ENCODE measurements at regions not wholly inside any gene's neighbourhood (a gene's known extent, or its start where the extent isn't known, plus 50 kb on each side); places are given as distances from the start of the nearest gene placed in this dataset.
"Not testable (repeated sequence)": the region's sequence is repeated elsewhere in the genome, so short reads cannot be mapped to it uniquely, and the experiment has no call there.

GRCh38 chr5:98503616-98504015, 269.8 kb upstream of the RGMB start:
- no peak for DNase-seq (ENCODE audit: low spot score)

- no peak for DNase-seq (ENCODE audit: low spot score)
Observed at GRCh38 chr5:98504505-98504904, 269.0 kb upstream of the RGMB start.

GRCh38 chr5:98510143-98510985, 263.1 kb upstream of the RGMB start:
- DNase-seq (ENCODE audit: low spot score) = peak; percentile 13

GRCh38 chr5:98513380-98513779, 260.1 kb upstream of the RGMB start:
- no peak for DNase-seq (ENCODE audit: low spot score)

GRCh38 chr5:98514215-98514614, 259.2 kb upstream of the RGMB start:
- DNase-seq (ENCODE audit: low spot score) = no peak

GRCh38 chr5:98516701-98517100, 256.8 kb upstream of the RGMB start:
- no peak for DNase-seq (ENCODE audit: low spot score)

- no peak for DNase-seq (ENCODE audit: low spot score)
Observed at GRCh38 chr5:98517560-98518366, 255.7 kb upstream of the RGMB start.

- no peak for DNase-seq (ENCODE audit: low spot score)
Observed at GRCh38 chr5:98518754-98519153, 254.7 kb upstream of the RGMB start.

- DNase-seq (ENCODE audit: low spot score) = no peak
Observed at GRCh38 chr5:98519571-98519970, 253.9 kb upstream of the RGMB start.

- no peak for DNase-seq (ENCODE audit: low spot score)
Observed at GRCh38 chr5:98521821-98522220, 251.6 kb upstream of the RGMB start.

- DNase-seq (ENCODE audit: low spot score) = no peak
Observed at GRCh38 chr5:98524773-98525172, 248.7 kb upstream of the RGMB start.

GRCh38 chr5:98527846-98528245, 245.6 kb upstream of the RGMB start:
- DNase-seq (ENCODE audit: low spot score) = no peak

- no peak for DNase-seq (ENCODE audit: low spot score)
Observed at GRCh38 chr5:98529321-98529720, 244.1 kb upstream of the RGMB start.

GRCh38 chr5:98530224-98530623, 243.2 kb upstream of the RGMB start:
- no peak for DNase-seq (ENCODE audit: low spot score)

- DNase-seq (ENCODE audit: low spot score) = no peak
Observed at GRCh38 chr5:98535901-98536300, 237.6 kb upstream of the RGMB start.

GRCh38 chr5:98540056-98540455, 233.4 kb upstream of the RGMB start:
- DNase-seq (ENCODE audit: low spot score) = no peak

GRCh38 chr5:98541641-98542040, 231.8 kb upstream of the RGMB start:
- no peak for DNase-seq (ENCODE audit: low spot score)

GRCh38 chr5:98543490-98543889, 230.0 kb upstream of the RGMB start:
- DNase-seq (ENCODE audit: low spot score) = no peak

- not testable (repeated sequence) for DNase-seq (ENCODE audit: low spot score)
Observed at GRCh38 chr5:98546924-98547323, 226.5 kb upstream of the RGMB start.

- DNase-seq (ENCODE audit: low spot score) = no peak
Observed at GRCh38 chr5:98556712-98557111, 216.8 kb upstream of the RGMB start.

GRCh38 chr5:98557916-98558315, 215.5 kb upstream of the RGMB start:
- DNase-seq (ENCODE audit: low spot score) = no peak

- DNase-seq (ENCODE audit: low spot score) = no peak
Observed at GRCh38 chr5:98563885-98564653, 209.4 kb upstream of the RGMB start.

GRCh38 chr5:98564836-98565235, 208.6 kb upstream of the RGMB start:
- DNase-seq (ENCODE audit: low spot score) = no peak

All from SW480 (cell line).